Loucy (cell line): ENCODE measurements at regions not wholly inside any gene's neighbourhood (a gene's known extent, or its start where the extent isn't known, plus 50 kb on each side); places are given as distances from the start of the nearest gene placed in this dataset.

ENCODE experiments used
- H2AFZ ChIP-seq: fragments of 200-600 bp; sonication (generic); 2 replicates; pipeline ENCODE4 v1.6.0; 2016; ENCODE audit warnings: antibody characterized with exemption, mild to moderate bottlenecking, low read length, moderate library complexity
- H3F3A ChIP-seq: fragments of 200-600 bp; 2 replicates; pipeline ENCODE4 v1.6.0; 2016; ENCODE audit warnings: antibody characterized with exemption, low read depth, mild to moderate bottlenecking
- H3K27me3 ChIP-seq: fragments of 200-600 bp; sonication (generic); 2 replicates; pipeline ENCODE4 v1.6.1; 2014; ENCODE audit warnings: low read length, mild to moderate bottlenecking; ENCODE audit not compliant: insufficient read depth, poor library complexity, severe bottlenecking
- H3K36me3 ChIP-seq: fragments of 200-600 bp; sonication (generic); 2 replicates; pipeline ENCODE4 v1.6.1; 2016; ENCODE audit warnings: low read length; ENCODE audit not compliant: insufficient read depth
- H3K4me1 ChIP-seq: fragments of 200-600 bp; sonication (generic); 2 replicates; pipeline ENCODE4 v1.5.1; 2014; ENCODE audit warnings: low read length, mild to moderate bottlenecking; ENCODE audit not compliant: insufficient read depth, poor library complexity, severe bottlenecking
- H3K4me2 ChIP-seq: fragments of 200-600 bp; sonication (generic); 2 replicates; pipeline ENCODE4 v1.6.0; 2014; ENCODE audit warnings: antibody characterized with exemption, low read length, low read depth, mild to moderate bottlenecking; ENCODE audit not compliant: poor library complexity, severe bottlenecking
- H3K4me3 ChIP-seq: fragments of 200-600 bp; sonication (generic); 2 replicates; pipeline ENCODE4 v1.5.1; 2014; ENCODE audit warnings: low read length, mild to moderate bottlenecking, mixed read lengths; ENCODE audit not compliant: poor library complexity, severe bottlenecking
- H3K79me2 ChIP-seq: fragments of 200-600 bp; sonication (generic); 2 replicates; pipeline ENCODE4 v1.6.1; 2014; ENCODE audit warnings: low read length; ENCODE audit not compliant: insufficient read depth
- H3K9ac ChIP-seq: fragments of 200-600 bp; sonication (generic); 2 replicates; pipeline ENCODE4 v1.6.0; 2014; ENCODE audit warnings: mild to moderate bottlenecking, low read depth, low read length, moderate library complexity; ENCODE audit not compliant: poor library complexity, severe bottlenecking
- H3K9me2 ChIP-seq: fragments of 200-600 bp; sonication (generic); replicated peaks from 2 replicates; pipeline ENCODE4 v1.6.1; 2016; ENCODE audit warnings: low read depth, low read length, mixed read lengths
- H3K9me3 ChIP-seq: fragments of 200-600 bp; sonication (generic); 2 replicates; pipeline ENCODE4 v1.6.1; 2014; ENCODE audit warnings: mild to moderate bottlenecking, antibody characterized with exemption, low read length, low read depth; ENCODE audit not compliant: insufficient read depth
- H4K20me1 ChIP-seq: fragments of 200-600 bp; sonication (generic); 2 replicates; pipeline ENCODE4 v1.6.0; 2014; ENCODE audit warnings: antibody characterized with exemption, low read length, mild to moderate bottlenecking; ENCODE audit not compliant: insufficient read depth, poor library complexity, severe bottlenecking
- CTCF ChIP-seq: fragments of 200-600 bp; sonication (generic); conservative IDR thresholded peaks from 2 replicates; pipeline ENCODE4 v1.5.1; 2014; ENCODE audit warnings: mild to moderate bottlenecking, antibody characterized with exemption, low read length
- EZH2phosphoT487 ChIP-seq: fragments of 200-600 bp; IDR thresholded peaks from 2 replicates; pipeline ENCODE4 v1.6.1; 2018; ENCODE audit warnings: antibody characterized with exemption, mild to moderate bottlenecking, moderate library complexity, borderline replicate concordance

GRCh38 chrX:10393899-10394298, 226.5 kb downstream of the MID1 start:
- Histone ChIP-seq H3F3A (no peaks in the 10 kb centered on the region), H3K4me2 (no peak overlapping the region), H3K4me3 (no peak overlapping the region), H2AFZ (no peak overlapping the region), H3K9ac (no peak overlapping the region), H3K36me3 (no peaks in the 10 kb centered on the region), H3K9me2 (no peaks in the 10 kb centered on the region), H3K4me1 (no peaks in the 10 kb centered on the region), H4K20me1 (no peaks in the 10 kb centered on the region), H3K27me3 (no peaks in the 10 kb centered on the region), H3K79me2 (no peaks in the 10 kb centered on the region), H3K9me3 (no peaks in the 10 kb centered on the region)
- TF ChIP-seq EZH2phosphoT487 (no peak), CTCF (no peak)

GRCh38 chrX:10395179-10395578, 225.2 kb downstream of the MID1 start:
- no peaks in the 10 kb centered on the region for H3K36me3 ChIP-seq
- no peak overlapping the region for H3K4me3 ChIP-seq
- no peaks in the 10 kb centered on the region for H3F3A ChIP-seq
- H3K4me2 ChIP-seq = no peak overlapping the region
- no peaks in the 10 kb centered on the region for H3K4me1 ChIP-seq
- no peak overlapping the region for H3K9ac ChIP-seq
- H3K9me3 ChIP-seq = no peaks in the 10 kb centered on the region
- no peaks in the 10 kb centered on the region for H4K20me1 ChIP-seq
- no peaks in the 10 kb centered on the region for H3K27me3 ChIP-seq
- no peaks in the 10 kb centered on the region for H3K9me2 ChIP-seq
- no peak overlapping the region for H2AFZ ChIP-seq
- no peaks in the 10 kb centered on the region for H3K79me2 ChIP-seq
- TF ChIP-seq CTCF = no peak
- no peak for TF ChIP-seq EZH2phosphoT487
